ENCODE measurements at regions not wholly inside any gene's neighbourhood (a gene's known extent, or its start where the extent isn't known, plus 50 kb on each side); places are given as distances from the start of the nearest gene placed in this dataset.

GRCh38 chr11:107157146-107157808, 139.0 kb upstream of the GUCY1A2 start:
- H3K4me1 ChIP-seq (ENCODE audit: low read length): no peaks in the 10 kb centered on the region
- no peaks in the 10 kb centered on the region for H4K20me1 ChIP-seq (ENCODE audit: insufficient read depth, low read depth, low read length)
- no peaks in the 10 kb centered on the region for H3K9me2 ChIP-seq (replicated peaks; ENCODE audit: insufficient read depth, low read length)
- H3K9ac ChIP-seq (ENCODE audit: low read length): no peak overlapping the region
- no peaks in the 10 kb centered on the region for H3K27me3 ChIP-seq (ENCODE audit: low read length)
- no peak overlapping the region for H3K4me2 ChIP-seq (ENCODE audit: low read depth, low read length, poor library complexity, severe bottlenecking)
- no peak overlapping the region for H3K4me3 ChIP-seq (ENCODE audit: low read length)
- no peaks in the 10 kb centered on the region for H3K36me3 ChIP-seq (ENCODE audit: insufficient read depth, low read length)
- no peaks in the 10 kb centered on the region for H3K79me2 ChIP-seq (ENCODE audit: low read length)
- DNase-seq: no peak
- no peak overlapping the region for H3K27ac ChIP-seq (ENCODE audit: low read length)
- no peak overlapping the region for H2AFZ ChIP-seq (ENCODE audit: low read length)
- no peaks in the 10 kb centered on the region for H3K9me3 ChIP-seq (ENCODE audit: low read length)

GRCh38 chr11:107151579-107151978, 133.3 kb upstream of the GUCY1A2 start:
- Histone ChIP-seq H3K79me2 (ENCODE audit: low read length) (no peaks in the 10 kb centered on the region), H3K4me1 (ENCODE audit: low read length) (no peaks in the 10 kb centered on the region), H3K9me3 (ENCODE audit: low read length) (no peaks in the 10 kb centered on the region), H3K4me2 (ENCODE audit: low read depth, low read length, poor library complexity, severe bottlenecking) (no peak overlapping the region), H3K27ac (ENCODE audit: low read length) (no peak overlapping the region), H3K36me3 (ENCODE audit: insufficient read depth, low read length) (no peaks in the 10 kb centered on the region), H4K20me1 (ENCODE audit: insufficient read depth, low read depth, low read length) (no peaks in the 10 kb centered on the region), H3K27me3 (ENCODE audit: low read length) (no peaks in the 10 kb centered on the region), H3K9ac (ENCODE audit: low read length) (no peak overlapping the region), H3K9me2 (replicated peaks; ENCODE audit: insufficient read depth, low read length) (no peaks in the 10 kb centered on the region), H3K4me3 (ENCODE audit: low read length) (no peak overlapping the region), H2AFZ (ENCODE audit: low read length) (no peak overlapping the region)
- no peak for DNase-seq

DNA sequence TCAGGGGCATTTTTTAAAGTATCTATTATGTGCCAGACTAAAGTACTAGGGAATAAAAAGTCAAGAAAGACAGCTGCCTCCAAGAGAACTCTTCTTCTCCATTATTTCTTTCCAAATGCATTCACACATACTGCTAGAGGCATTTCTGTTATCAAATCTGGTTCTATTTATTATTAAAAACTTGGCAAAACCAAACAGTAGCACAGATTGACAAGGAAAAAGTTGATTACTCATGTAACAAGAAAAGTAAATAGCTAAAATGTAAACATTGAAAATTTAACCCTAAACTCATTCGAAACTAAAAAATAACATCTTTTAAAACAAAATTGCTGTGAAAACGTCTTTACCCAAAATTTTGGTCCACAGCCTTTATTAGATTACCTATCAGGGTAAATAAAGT, 132.9 kb upstream of the GUCY1A2 start:
- Histone ChIP-seq H4K20me1 (ENCODE audit: insufficient read depth, low read depth, low read length) (no peaks in the 10 kb centered on the region), H3K4me2 (ENCODE audit: low read depth, low read length, poor library complexity, severe bottlenecking) (no peak overlapping the region), H3K36me3 (ENCODE audit: insufficient read depth, low read length) (no peaks in the 10 kb centered on the region), H3K9ac (ENCODE audit: low read length) (no peak overlapping the region), H3K4me1 (ENCODE audit: low read length) (no peaks in the 10 kb centered on the region), H3K79me2 (ENCODE audit: low read length) (no peaks in the 10 kb centered on the region), H3K4me3 (ENCODE audit: low read length) (no peak overlapping the region), H2AFZ (ENCODE audit: low read length) (no peak overlapping the region), H3K27ac (ENCODE audit: low read length) (no peak overlapping the region), H3K9me2 (replicated peaks; ENCODE audit: insufficient read depth, low read length) (no peaks in the 10 kb centered on the region), H3K9me3 (ENCODE audit: low read length) (no peaks in the 10 kb centered on the region), H3K27me3 (ENCODE audit: low read length) (no peaks in the 10 kb centered on the region)
- DNase-seq: no peak

- H3K36me3 ChIP-seq (ENCODE audit: insufficient read depth, low read length): no peaks in the 10 kb centered on the region
- no peak overlapping the region for H3K4me2 ChIP-seq (ENCODE audit: low read depth, low read length, poor library complexity, severe bottlenecking)
- H3K9me3 ChIP-seq (ENCODE audit: low read length): peaks cover 4% of the 10 kb centered on the region
- DNase-seq: no peak
- H3K4me3 ChIP-seq (ENCODE audit: low read length): no peak overlapping the region
- H3K9me2 ChIP-seq (replicated peaks; ENCODE audit: insufficient read depth, low read length): no peaks in the 10 kb centered on the region
- no peak overlapping the region for H3K9ac ChIP-seq (ENCODE audit: low read length)
- H3K27ac ChIP-seq (ENCODE audit: low read length): no peak overlapping the region
- no peaks in the 10 kb centered on the region for H3K27me3 ChIP-seq (ENCODE audit: low read length)
- no peaks in the 10 kb centered on the region for H4K20me1 ChIP-seq (ENCODE audit: insufficient read depth, low read depth, low read length)
- H3K4me1 ChIP-seq (ENCODE audit: low read length): no peaks in the 10 kb centered on the region
- H3K79me2 ChIP-seq (ENCODE audit: low read length): no peaks in the 10 kb centered on the region
- no peak overlapping the region for H2AFZ ChIP-seq (ENCODE audit: low read length)
Measured at GRCh38 chr11:107140983-107141382, 122.7 kb upstream of the GUCY1A2 start.

GRCh38 chr11:107139396-107139795, 121.1 kb upstream of the GUCY1A2 start:
- Histone ChIP-seq H3K4me1 (ENCODE audit: low read length) (no peaks in the 10 kb centered on the region), H2AFZ (ENCODE audit: low read length) (no peak overlapping the region), H3K36me3 (ENCODE audit: insufficient read depth, low read length) (no peaks in the 10 kb centered on the region), H3K9me2 (replicated peaks; ENCODE audit: insufficient read depth, low read length) (no peaks in the 10 kb centered on the region), H3K9me3 (ENCODE audit: low read length) (peaks cover 4% of the 10 kb centered on the region), H3K27me3 (ENCODE audit: low read length) (no peaks in the 10 kb centered on the region), H3K4me3 (ENCODE audit: low read length) (no peak overlapping the region), H3K9ac (ENCODE audit: low read length) (no peak overlapping the region), H3K4me2 (ENCODE audit: low read depth, low read length, poor library complexity, severe bottlenecking) (no peak overlapping the region), H3K79me2 (ENCODE audit: low read length) (no peaks in the 10 kb centered on the region), H3K27ac (ENCODE audit: low read length) (no peak overlapping the region), H4K20me1 (ENCODE audit: insufficient read depth, low read depth, low read length) (no peaks in the 10 kb centered on the region)
- no peak for DNase-seq

GRCh38 chr11:107136892-107137291, 118.6 kb upstream of the GUCY1A2 start:
- no peak for DNase-seq
- no peak overlapping the region for H3K27ac ChIP-seq (ENCODE audit: low read length)
- no peaks in the 10 kb centered on the region for H3K9me2 ChIP-seq (replicated peaks; ENCODE audit: insufficient read depth, low read length)
- no peaks in the 10 kb centered on the region for H3K36me3 ChIP-seq (ENCODE audit: insufficient read depth, low read length)
- no peaks in the 10 kb centered on the region for H3K4me1 ChIP-seq (ENCODE audit: low read length)
- peaks cover 4% of the 10 kb centered on the region for H3K9me3 ChIP-seq (ENCODE audit: low read length)
- no peaks in the 10 kb centered on the region for H3K79me2 ChIP-seq (ENCODE audit: low read length)
- H2AFZ ChIP-seq (ENCODE audit: low read length): no peak overlapping the region
- H3K4me3 ChIP-seq (ENCODE audit: low read length): no peak overlapping the region
- no peaks in the 10 kb centered on the region for H4K20me1 ChIP-seq (ENCODE audit: insufficient read depth, low read depth, low read length)
- no peak overlapping the region for H3K9ac ChIP-seq (ENCODE audit: low read length)
- H3K4me2 ChIP-seq (ENCODE audit: low read depth, low read length, poor library complexity, severe bottlenecking): no peak overlapping the region
- no peaks in the 10 kb centered on the region for H3K27me3 ChIP-seq (ENCODE audit: low read length)

DNA sequence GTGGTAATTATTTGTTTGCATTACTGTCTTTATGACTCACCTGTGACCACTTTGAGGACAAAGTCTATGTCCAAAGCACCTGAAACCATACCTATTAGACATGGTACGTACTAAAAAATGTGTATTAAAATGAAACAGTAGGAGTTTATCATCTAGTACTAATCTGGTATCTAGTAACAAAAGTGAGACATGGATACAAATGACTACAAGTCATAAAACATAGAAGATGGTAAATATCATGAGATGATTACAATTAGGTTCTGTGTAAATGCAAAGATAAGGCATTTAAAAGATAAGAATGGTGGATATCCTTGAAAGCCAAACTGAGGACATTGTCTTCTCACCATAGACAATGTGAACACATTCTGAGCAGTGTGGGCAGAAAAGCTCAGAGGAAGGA, 113.5 kb upstream of the GUCY1A2 start:
- Histone ChIP-seq H3K4me2 (ENCODE audit: low read depth, low read length, poor library complexity, severe bottlenecking) (no peak overlapping the region), H3K4me3 (ENCODE audit: low read length) (no peak overlapping the region), H3K9me2 (replicated peaks; ENCODE audit: insufficient read depth, low read length) (no peaks in the 10 kb centered on the region), H3K27me3 (ENCODE audit: low read length) (0 out of 2 replicates have a peak, but pooled peaks cover 2% of the 10 kb centered on the region), H3K9me3 (ENCODE audit: low read length) (peaks cover under 1% of the 10 kb centered on the region), H3K4me1 (ENCODE audit: low read length) (no peaks in the 10 kb centered on the region), H4K20me1 (ENCODE audit: insufficient read depth, low read depth, low read length) (no peaks in the 10 kb centered on the region), H3K9ac (ENCODE audit: low read length) (no peak overlapping the region), H3K36me3 (ENCODE audit: insufficient read depth, low read length) (no peaks in the 10 kb centered on the region), H3K27ac (ENCODE audit: low read length) (no peak overlapping the region), H2AFZ (ENCODE audit: low read length) (no peak overlapping the region), H3K79me2 (ENCODE audit: low read length) (no peaks in the 10 kb centered on the region)
- DNase-seq: no peak

GRCh38 chr11:107123022-107123421, 104.7 kb upstream of the GUCY1A2 start:
- no peaks in the 10 kb centered on the region for H3K36me3 ChIP-seq (ENCODE audit: insufficient read depth, low read length)

More at GRCh38 chr11:107123022-107123421, 104.7 kb upstream of the GUCY1A2 start:
- Histone ChIP-seq H3K4me3 (ENCODE audit: low read length) (no peak overlapping the region), H3K79me2 (ENCODE audit: low read length) (no peaks in the 10 kb centered on the region), H3K9me2 (replicated peaks; ENCODE audit: insufficient read depth, low read length) (no peaks in the 10 kb centered on the region), H3K4me2 (ENCODE audit: low read depth, low read length, poor library complexity, severe bottlenecking) (no peak overlapping the region), H4K20me1 (ENCODE audit: insufficient read depth, low read depth, low read length) (no peaks in the 10 kb centered on the region), H3K9ac (ENCODE audit: low read length) (no peak overlapping the region), H3K27ac (ENCODE audit: low read length) (no peak overlapping the region), H3K27me3 (ENCODE audit: low read length) (no peaks in the 10 kb centered on the region), H3K4me1 (ENCODE audit: low read length) (no peaks in the 10 kb centered on the region), H2AFZ (ENCODE audit: low read length) (no peak overlapping the region), H3K9me3 (ENCODE audit: low read length) (no peaks in the 10 kb centered on the region)
- peak; percentile 60 for DNase-seq

Data from Karpas-422 (cell line).